Activated gamma-delta T cell treated with anti-CD3 and anti-CD28 coated beads, Interleukin-2, amount 50 U/mL, for 16 hours (primary cell): ENCODE measurements at regions not wholly inside any gene's neighbourhood (a gene's known extent, or its start where the extent isn't known, plus 50 kb on each side); places are given as distances from the start of the nearest gene placed in this dataset.

Source experiments
- DNase-seq: peaks from one replicate; pipeline ENCODE4 v3.0.0-alpha.2; 2020; ENCODE audit warnings: low read depth

GRCh38 chr10:131490991-131491594 is 179.6 kb upstream of the TCERG1L start:
- no peak for DNase-seq

- DNase-seq: no peak
These were observed 180.8 kb upstream of the TCERG1L start for GRCh38 chr10:131492211-131492857.

- no peak for DNase-seq
These were observed 181.9 kb upstream of the TCERG1L start for GRCh38 chr10:131493432-131493831.

GRCh38 chr10:131494451-131494850 is 182.9 kb upstream of the TCERG1L start:
- no peak for DNase-seq

- DNase-seq: no peak
These were observed 183.7 kb upstream of the TCERG1L start for GRCh38 chr10:131495224-131495623.

- DNase-seq: no peak
These were observed 184.4 kb upstream of the TCERG1L start for GRCh38 chr10:131495892-131496291.

- DNase-seq: no peak
These were observed 185.0 kb upstream of the TCERG1L start for GRCh38 chr10:131496351-131497052.

- no peak for DNase-seq
These were observed 188.0 kb upstream of the TCERG1L start for GRCh38 chr10:131499566-131499965.

- no peak for DNase-seq
These were observed 188.7 kb upstream of the TCERG1L start for GRCh38 chr10:131500181-131500580.

- DNase-seq: no peak
These were observed 189.4 kb upstream of the TCERG1L start for GRCh38 chr10:131500892-131501291.

GRCh38 chr10:131503992-131504391 is 192.5 kb upstream of the TCERG1L start:
- no peak for DNase-seq

- no peak for DNase-seq
These were observed 199.9 kb upstream of the TCERG1L start for GRCh38 chr10:131511391-131511790.

- no peak for DNase-seq
These were observed 201.3 kb upstream of the TCERG1L start for GRCh38 chr10:131512852-131513251.

- DNase-seq: no peak
These were observed 201.9 kb upstream of the TCERG1L start for GRCh38 chr10:131513445-131513844.

GRCh38 chr10:131513901-131514300 is 202.4 kb upstream of the TCERG1L start:
- DNase-seq: no peak

- DNase-seq: no peak
These were observed 202.9 kb upstream of the TCERG1L start for GRCh38 chr10:131514454-131514853.

- no peak for DNase-seq
These were observed 204.8 kb upstream of the TCERG1L start for GRCh38 chr10:131516285-131516684.

- no peak for DNase-seq
These were observed 206.3 kb upstream of the TCERG1L start for GRCh38 chr10:131517781-131518180.

GRCh38 chr10:131519723-131520605 is 208.4 kb upstream of the TCERG1L start:
- no peak for DNase-seq

GRCh38 chr10:131531265-131532190 is 220.0 kb upstream of the TCERG1L start:
- DNase-seq: no peak

- no peak for DNase-seq
These were observed 220.8 kb upstream of the TCERG1L start for GRCh38 chr10:131532291-131532690.
